ENCODE measurements at regions not wholly inside any gene's neighbourhood (a gene's known extent, or its start where the extent isn't known, plus 50 kb on each side); places are given as distances from the start of the nearest gene placed in this dataset.
A peak's percentile ranks its signal among the peaks of the same experiment; 100 is the strongest.

DNA sequence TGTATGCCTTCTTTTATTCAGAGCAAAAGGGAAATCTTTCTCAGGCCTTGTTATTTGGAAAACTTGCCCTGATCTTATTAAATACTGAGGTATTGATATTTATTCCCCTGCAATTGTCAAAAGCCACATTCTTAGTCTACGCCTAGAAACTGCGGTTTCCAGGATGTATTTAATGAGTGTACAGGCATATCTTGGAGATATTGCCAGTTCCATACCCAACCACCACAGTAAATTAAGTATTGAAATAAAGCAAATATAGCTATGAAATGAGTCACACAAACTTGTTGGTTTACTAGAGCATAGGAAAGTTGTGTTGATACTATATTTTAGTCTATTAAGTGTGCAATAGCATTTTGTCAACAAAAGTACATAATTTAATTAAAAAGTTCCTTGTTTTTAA is 152.7 kb upstream of the CCDC179 start:
- no peaks in the 10 kb centered on the region for H3K4me1 ChIP-seq (ENCODE audit: insufficient read depth, low read length)
- no peaks in the 10 kb centered on the region for H3K36me3 ChIP-seq (ENCODE audit: insufficient read depth, low read length)
- DNase-seq (ENCODE audit: low read depth) (no peak), FAIRE-seq (no peak)
- no peaks in the 10 kb centered on the region for H3K79me2 ChIP-seq (ENCODE audit: insufficient read depth, low read length)
- Mint-ChIP-seq H3K27ac (ENCODE audit: unreplicated experiment) (no peak overlapping the region), H3K4me1 (ENCODE audit: low read depth, unreplicated experiment) (no peaks in the 10 kb centered on the region), H3K36me3 (ENCODE audit: low read depth, unreplicated experiment) (no peaks in the 10 kb centered on the region), H3K4me3 (ENCODE audit: unreplicated experiment) (no peak overlapping the region), H3K9me3 (ENCODE audit: unreplicated experiment) (no peaks in the 10 kb centered on the region), H3K27me3 (ENCODE audit: low read depth, unreplicated experiment) (no peaks in the 10 kb centered on the region)
- H4K20me1 ChIP-seq (ENCODE audit: insufficient read depth, low read length) = no peaks in the 10 kb centered on the region
- no peaks in the 10 kb centered on the region for H3K27me3 ChIP-seq (ENCODE audit: insufficient read depth, low read length)
- H3K9ac ChIP-seq (ENCODE audit: low read length) = no peak overlapping the region
- H3K4me3 ChIP-seq (ENCODE audit: insufficient read depth, low read depth, low read length) = no peak overlapping the region
- H2AFZ ChIP-seq (ENCODE audit: low read depth, low read length) = no peak overlapping the region
- H3K4me2 ChIP-seq (ENCODE audit: low read length) = no peak overlapping the region
- no peak for TF ChIP-seq EZH2 (IDR thresholded peaks at IDR 0.05; ENCODE audit: insufficient read depth, low read length)
- TF ChIP-seq, protein P1, sequence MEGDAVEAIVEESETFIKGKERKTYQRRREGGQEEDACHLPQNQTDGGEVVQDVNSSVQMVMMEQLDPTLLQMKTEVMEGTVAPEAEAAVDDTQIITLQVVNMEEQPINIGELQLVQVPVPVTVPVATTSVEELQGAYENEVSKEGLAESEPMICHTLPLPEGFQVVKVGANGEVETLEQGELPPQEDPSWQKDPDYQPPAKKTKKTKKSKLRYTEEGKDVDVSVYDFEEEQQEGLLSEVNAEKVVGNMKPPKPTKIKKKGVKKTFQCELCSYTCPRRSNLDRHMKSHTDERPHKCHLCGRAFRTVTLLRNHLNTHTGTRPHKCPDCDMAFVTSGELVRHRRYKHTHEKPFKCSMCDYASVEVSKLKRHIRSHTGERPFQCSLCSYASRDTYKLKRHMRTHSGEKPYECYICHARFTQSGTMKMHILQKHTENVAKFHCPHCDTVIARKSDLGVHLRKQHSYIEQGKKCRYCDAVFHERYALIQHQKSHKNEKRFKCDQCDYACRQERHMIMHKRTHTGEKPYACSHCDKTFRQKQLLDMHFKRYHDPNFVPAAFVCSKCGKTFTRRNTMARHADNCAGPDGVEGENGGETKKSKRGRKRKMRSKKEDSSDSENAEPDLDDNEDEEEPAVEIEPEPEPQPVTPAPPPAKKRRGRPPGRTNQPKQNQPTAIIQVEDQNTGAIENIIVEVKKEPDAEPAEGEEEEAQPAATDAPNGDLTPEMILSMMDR (IDR thresholded peaks at IDR 0.05; ENCODE audit: insufficient read depth, low read depth, low read length) = no peak
- no peak overlapping the region for H3K27ac ChIP-seq (ENCODE audit: low read depth, low read length)
- no peaks in the 10 kb centered on the region for H3K9me3 ChIP-seq (ENCODE audit: insufficient read depth, low read depth, low read length)

DNA sequence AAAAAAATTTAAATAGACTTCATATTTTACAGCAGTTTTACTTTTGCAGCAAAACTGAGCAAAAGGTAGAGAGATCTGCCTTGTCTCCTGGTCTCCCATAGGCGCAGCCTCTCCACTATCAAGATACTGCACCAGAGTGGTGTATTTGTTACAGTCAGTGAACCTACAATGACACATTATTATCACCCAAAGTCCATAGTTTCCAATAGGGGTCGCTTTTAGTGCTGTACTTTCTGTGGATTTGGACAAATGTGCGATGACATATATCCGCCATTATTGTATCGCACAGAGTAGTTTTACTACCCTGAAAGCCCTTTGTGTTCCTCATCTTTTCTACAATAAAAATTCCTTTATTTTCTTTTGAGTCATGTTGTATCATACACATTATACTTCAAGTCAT is 153.2 kb upstream of the CCDC179 start:
- Mint-ChIP-seq H3K36me3 (ENCODE audit: low read depth, unreplicated experiment) (no peaks in the 10 kb centered on the region), H3K4me1 (ENCODE audit: low read depth, unreplicated experiment) (no peaks in the 10 kb centered on the region), H3K9me3 (ENCODE audit: unreplicated experiment) (no peaks in the 10 kb centered on the region), H3K4me3 (ENCODE audit: unreplicated experiment) (no peak overlapping the region), H3K27me3 (ENCODE audit: low read depth, unreplicated experiment) (no peaks in the 10 kb centered on the region), H3K27ac (ENCODE audit: unreplicated experiment) (no peak overlapping the region)
- no peaks in the 10 kb centered on the region for H4K20me1 ChIP-seq (ENCODE audit: insufficient read depth, low read length)
- no peak overlapping the region for H3K9ac ChIP-seq (ENCODE audit: low read length)
- no peaks in the 10 kb centered on the region for H3K79me2 ChIP-seq (ENCODE audit: insufficient read depth, low read length)
- no peak overlapping the region for H2AFZ ChIP-seq (ENCODE audit: low read depth, low read length)
- no peaks in the 10 kb centered on the region for H3K27me3 ChIP-seq (ENCODE audit: insufficient read depth, low read length)
- H3K27ac ChIP-seq (ENCODE audit: low read depth, low read length) = no peak overlapping the region
- H3K9me3 ChIP-seq (ENCODE audit: insufficient read depth, low read depth, low read length) = no peaks in the 10 kb centered on the region
- no peaks in the 10 kb centered on the region for H3K4me1 ChIP-seq (ENCODE audit: insufficient read depth, low read length)
- TF ChIP-seq EZH2 (IDR thresholded peaks at IDR 0.05; ENCODE audit: insufficient read depth, low read length) = no peak
- TF ChIP-seq, protein P1 (IDR thresholded peaks at IDR 0.05; ENCODE audit: insufficient read depth, low read depth, low read length) = no peak
- no peaks in the 10 kb centered on the region for H3K36me3 ChIP-seq (ENCODE audit: insufficient read depth, low read length)
- DNase-seq (ENCODE audit: low read depth) (no peak), FAIRE-seq (no peak)
- no peak overlapping the region for H3K4me3 ChIP-seq (ENCODE audit: insufficient read depth, low read depth, low read length)
- no peak overlapping the region for H3K4me2 ChIP-seq (ENCODE audit: low read length)

DNA sequence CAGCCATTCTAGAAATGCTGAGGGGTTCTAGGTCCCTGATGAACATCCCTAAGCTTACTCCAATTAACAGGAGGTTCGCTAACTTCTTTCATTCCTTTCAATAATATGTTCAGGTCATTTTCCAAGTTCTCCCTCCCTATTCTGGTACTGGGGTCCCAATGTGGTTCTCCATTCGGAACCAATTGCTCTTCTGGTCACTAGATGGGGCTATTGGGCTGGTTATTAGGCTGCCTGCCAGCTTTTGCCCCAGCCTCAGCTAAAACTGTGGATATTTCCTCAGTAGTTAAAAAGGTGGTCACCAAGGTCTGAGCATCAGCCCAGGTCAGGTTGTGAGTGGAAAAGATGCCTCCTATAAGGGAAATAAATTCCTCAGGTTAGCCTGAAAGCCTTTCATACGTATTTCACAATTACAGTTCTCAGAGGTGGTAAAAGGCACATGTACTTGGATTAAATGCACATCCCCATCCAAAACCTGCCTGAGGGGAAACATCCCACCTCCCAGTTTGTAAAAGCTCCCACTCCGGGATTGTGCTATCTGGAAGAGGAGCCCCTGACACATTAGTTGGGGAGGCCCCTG is 161.1 kb upstream of the CCDC179 start:
- Histone ChIP-seq H4K20me1 (ENCODE audit: insufficient read depth, low read length) (no peaks in the 10 kb centered on the region), H3K79me2 (ENCODE audit: insufficient read depth, low read length) (no peaks in the 10 kb centered on the region), H3K4me2 (ENCODE audit: low read length) (no peak overlapping the region), H3K4me3 (ENCODE audit: insufficient read depth, low read depth, low read length) (no peak overlapping the region), H3K4me1 (ENCODE audit: insufficient read depth, low read length) (no peaks in the 10 kb centered on the region), H3K9ac (ENCODE audit: low read length) (no peak overlapping the region), H3K27ac (ENCODE audit: low read depth, low read length) (no peak overlapping the region), H3K36me3 (ENCODE audit: insufficient read depth, low read length) (no peaks in the 10 kb centered on the region), H3K27me3 (ENCODE audit: insufficient read depth, low read length) (no peaks in the 10 kb centered on the region), H3K9me3 (ENCODE audit: insufficient read depth, low read depth, low read length) (no peaks in the 10 kb centered on the region), H2AFZ (ENCODE audit: low read depth, low read length) (no peak overlapping the region)
- H3K9me3 Mint-ChIP-seq (ENCODE audit: unreplicated experiment) = no peaks in the 10 kb centered on the region
- no peak overlapping the region for H3K27ac Mint-ChIP-seq (ENCODE audit: unreplicated experiment)
- DNase-seq (ENCODE audit: low read depth) (peak; percentile 6), FAIRE-seq (no peak)
- H3K4me3 Mint-ChIP-seq (ENCODE audit: unreplicated experiment) = no peak overlapping the region
- no peaks in the 10 kb centered on the region for H3K4me1 Mint-ChIP-seq (ENCODE audit: low read depth, unreplicated experiment)
- no peaks in the 10 kb centered on the region for H3K36me3 Mint-ChIP-seq (ENCODE audit: low read depth, unreplicated experiment)
- peaks cover 18% of the 10 kb centered on the region for H3K27me3 Mint-ChIP-seq (ENCODE audit: low read depth, unreplicated experiment)
- TF ChIP-seq EZH2 (IDR thresholded peaks at IDR 0.05; ENCODE audit: insufficient read depth, low read length) = no peak
- TF ChIP-seq, protein P1 (IDR thresholded peaks at IDR 0.05; ENCODE audit: insufficient read depth, low read depth, low read length) = peak; percentile 80
